Fibroblast of skin of left quadriceps (primary cell): ENCODE measurements at regions not wholly inside any gene's neighbourhood (a gene's known extent, or its start where the extent isn't known, plus 50 kb on each side); places are given as distances from the start of the nearest gene placed in this dataset.

ENCODE experiments used
- DNase-seq, 2 experiments: peaks; one replicate each; pipeline ENCODE4 v3.0.0-alpha.2; 2013; ENCODE audit warnings: low read depth in 2 of 2

GRCh38 chr7:93651603-93652159 is 77.2 kb upstream of the CALCR start:
- DNase-seq = no peak

GRCh38 chr7:93646538-93646937 is 72.0 kb upstream of the CALCR start:
- no peak for DNase-seq

GRCh38 chr7:93636276-93636675 is 61.8 kb upstream of the CALCR start:
- DNase-seq = no peak

GRCh38 chr7:93632371-93632770 is 57.8 kb upstream of the CALCR start:
- no peak for DNase-seq

GRCh38 chr7:93629291-93629801 is 54.8 kb upstream of the CALCR start:
- DNase-seq = no peak

- no peak for DNase-seq
Measured at GRCh38 chr7:93626869-93627268, 52.3 kb upstream of the CALCR start.
